Osteoblast (primary cell): ENCODE measurements at regions not wholly inside any gene's neighbourhood (a gene's known extent, or its start where the extent isn't known, plus 50 kb on each side); places are given as distances from the start of the nearest gene placed in this dataset.

Source experiments
- DNase-seq: peaks from one replicate; pipeline ENCODE4 v3.0.0; 2011; ENCODE audit warnings: low spot score, mixed read lengths; ENCODE audit not compliant: insufficient read length; ENCODE audit errors: missing footprints
- H2AFZ ChIP-seq: 2 replicates; pipeline ENCODE4 v1.6.0; 2011; ENCODE audit warnings: mild to moderate bottlenecking, low read length
- H3K27ac ChIP-seq: 2 replicates; pipeline ENCODE4 v1.5.1; 2011; ENCODE audit warnings: mild to moderate bottlenecking, low read depth, low read length, moderate library complexity
- H3K27me3 ChIP-seq: 2 replicates; pipeline ENCODE4 v1.6.0; 2012; ENCODE audit warnings: mild to moderate bottlenecking, control low read depth, inconsistent platforms, low read length, moderate library complexity; ENCODE audit not compliant: insufficient read depth
- H3K36me3 ChIP-seq: 2 replicates; pipeline ENCODE4 v1.5.1; 2011; ENCODE audit warnings: mild to moderate bottlenecking, low read length, control low read depth, moderate library complexity; ENCODE audit not compliant: insufficient read depth
- H3K4me1 ChIP-seq: 2 replicates; pipeline ENCODE4 v1.5.1; 2011; ENCODE audit warnings: mild to moderate bottlenecking, low read length, control low read depth, moderate library complexity; ENCODE audit not compliant: insufficient read depth
- H3K4me2 ChIP-seq: 2 replicates; pipeline ENCODE4 v1.6.0; 2011; ENCODE audit warnings: mild to moderate bottlenecking, low read length; ENCODE audit not compliant: insufficient read depth
- H3K4me3 ChIP-seq: fragments of 200-600 bp; sonication (generic); 3 replicates; pipeline ENCODE4 v1.5.1; 2012; ENCODE audit warnings: mild to moderate bottlenecking, low read length, inconsistent platforms; ENCODE audit not compliant: insufficient read depth
- H3K79me2 ChIP-seq: 2 replicates; pipeline ENCODE4 v1.6.0; 2012; ENCODE audit warnings: mild to moderate bottlenecking, low read length, control low read depth, inconsistent platforms; ENCODE audit not compliant: insufficient read depth
- H3K9me3 ChIP-seq: 2 replicates; pipeline ENCODE4 v1.5.1; 2011; ENCODE audit warnings: low read depth, low read length, control low read depth
- H4K20me1 ChIP-seq: 2 replicates; pipeline ENCODE4 v1.6.0; 2012; ENCODE audit warnings: mild to moderate bottlenecking, low read length, control low read depth; ENCODE audit not compliant: insufficient read depth
- CTCF ChIP-seq: IDR thresholded peaks from 2 replicates; pipeline ENCODE4 v1.5.1; 2011; ENCODE audit warnings: mild to moderate bottlenecking, low read depth, low read length, moderate library complexity; ENCODE audit errors: extremely low read depth

GRCh38 chr7:22882106-22882505 lies 59.5 kb upstream of the TOMM7 start:
- H3K36me3 ChIP-seq, result no peaks in the 10 kb centered on the region
- DNase-seq, result no peak
- H2AFZ ChIP-seq, result no peak overlapping the region
- H4K20me1 ChIP-seq, result no peaks in the 10 kb centered on the region
- H3K4me3 ChIP-seq, result no peak overlapping the region
- no peaks in the 10 kb centered on the region for H3K79me2 ChIP-seq
- H3K4me1 ChIP-seq, result no peaks in the 10 kb centered on the region
- H3K27me3 ChIP-seq, result no peaks in the 10 kb centered on the region
- H3K27ac ChIP-seq, result no peak overlapping the region
- TF ChIP-seq CTCF, result no peak
- H3K9me3 ChIP-seq, result no peaks in the 10 kb centered on the region
- no peak overlapping the region for H3K4me2 ChIP-seq

GRCh38 chr7:22879709-22880306 lies 57.2 kb upstream of the TOMM7 start:
- Histone ChIP-seq H3K36me3 (no peaks in the 10 kb centered on the region), H3K4me3 (no peak overlapping the region), H4K20me1 (no peaks in the 10 kb centered on the region), H3K4me2 (no peak overlapping the region), H3K79me2 (no peaks in the 10 kb centered on the region), H3K27me3 (no peaks in the 10 kb centered on the region), H2AFZ (no peak overlapping the region), H3K9me3 (no peaks in the 10 kb centered on the region), H3K4me1 (no peaks in the 10 kb centered on the region), H3K27ac (no peak overlapping the region)
- TF ChIP-seq CTCF, result no peak
- no peak for DNase-seq

GRCh38 chr7:22879280-22879679 lies 56.6 kb upstream of the TOMM7 start:
- no peak overlapping the region for H3K4me3 ChIP-seq
- no peaks in the 10 kb centered on the region for H3K27me3 ChIP-seq
- H3K4me2 ChIP-seq, result no peak overlapping the region
- H3K36me3 ChIP-seq, result no peaks in the 10 kb centered on the region
- no peak overlapping the region for H3K27ac ChIP-seq
- no peaks in the 10 kb centered on the region for H4K20me1 ChIP-seq
- no peaks in the 10 kb centered on the region for H3K9me3 ChIP-seq
- TF ChIP-seq CTCF, result no peak
- DNase-seq, result no peak
- H3K4me1 ChIP-seq, result no peaks in the 10 kb centered on the region
- H3K79me2 ChIP-seq, result no peaks in the 10 kb centered on the region
- H2AFZ ChIP-seq, result no peak overlapping the region

GRCh38 chr7:22876986-22877729 lies 54.5 kb upstream of the TOMM7 start:
- H3K4me2 ChIP-seq, result no peak overlapping the region
- no peaks in the 10 kb centered on the region for H3K27me3 ChIP-seq
- H3K4me1 ChIP-seq, result no peaks in the 10 kb centered on the region
- no peaks in the 10 kb centered on the region for H4K20me1 ChIP-seq
- no peaks in the 10 kb centered on the region for H3K9me3 ChIP-seq
- no peak for DNase-seq
- no peaks in the 10 kb centered on the region for H3K36me3 ChIP-seq
- TF ChIP-seq CTCF, result no peak
- H3K79me2 ChIP-seq, result no peaks in the 10 kb centered on the region
- no peak overlapping the region for H2AFZ ChIP-seq
- H3K4me3 ChIP-seq, result no peak overlapping the region
- no peak overlapping the region for H3K27ac ChIP-seq
